ENCODE measurements at regions not wholly inside any gene's neighbourhood (a gene's known extent, or its start where the extent isn't known, plus 50 kb on each side); places are given as distances from the start of the nearest gene placed in this dataset.
"Not testable (repeated sequence)": the region's sequence is repeated elsewhere in the genome, so short reads cannot be mapped to it uniquely, and the experiment has no call there.

- DNase-seq = no peak
Observed at GRCh38 chr1:81513796-81514354, 286.9 kb upstream of the ADGRL2 start.

DNA sequence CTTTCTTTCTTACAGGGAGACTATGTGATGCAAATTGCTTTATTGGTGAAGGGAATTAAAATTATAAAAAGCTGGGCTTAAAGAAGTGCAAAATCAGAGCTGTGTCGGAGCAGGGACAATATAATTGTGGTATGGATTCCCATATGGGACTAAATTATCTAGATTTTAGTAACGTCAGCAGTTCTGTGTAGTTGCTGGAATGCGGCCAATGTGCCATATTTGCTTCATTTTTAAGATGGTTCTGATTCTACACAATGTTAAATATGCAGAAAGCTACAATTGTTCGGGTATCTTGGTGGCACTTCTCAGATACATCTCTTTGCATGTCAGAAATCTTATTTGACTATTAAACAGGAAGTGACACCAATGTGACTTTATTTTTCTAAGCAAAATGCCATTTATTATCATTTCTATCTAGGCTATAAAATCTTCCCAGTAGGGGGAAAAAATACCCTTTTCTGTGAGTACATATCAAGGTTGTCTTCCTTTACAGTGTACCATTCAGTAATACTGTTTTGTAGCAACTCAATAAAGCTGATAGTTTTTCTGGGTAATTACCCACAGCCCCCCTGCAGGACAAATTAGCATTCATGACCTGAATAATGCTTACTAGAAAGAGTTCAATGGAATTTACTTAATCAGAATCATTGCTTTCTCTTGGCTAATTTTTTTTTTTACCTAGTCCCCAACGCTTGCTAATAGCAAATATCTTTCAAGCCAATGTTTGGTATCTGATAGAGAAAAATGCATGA is 288.3 kb upstream of the ADGRL2 start:
- DNase-seq = no peak

- DNase-seq = no peak
Observed at GRCh38 chr1:81511281-81511680, 289.5 kb upstream of the ADGRL2 start.

- no peak for DNase-seq
Observed at GRCh38 chr1:81510701-81511100, 290.0 kb upstream of the ADGRL2 start.

- DNase-seq = no peak
Observed at GRCh38 chr1:81509594-81509993, 291.1 kb upstream of the ADGRL2 start.

DNA sequence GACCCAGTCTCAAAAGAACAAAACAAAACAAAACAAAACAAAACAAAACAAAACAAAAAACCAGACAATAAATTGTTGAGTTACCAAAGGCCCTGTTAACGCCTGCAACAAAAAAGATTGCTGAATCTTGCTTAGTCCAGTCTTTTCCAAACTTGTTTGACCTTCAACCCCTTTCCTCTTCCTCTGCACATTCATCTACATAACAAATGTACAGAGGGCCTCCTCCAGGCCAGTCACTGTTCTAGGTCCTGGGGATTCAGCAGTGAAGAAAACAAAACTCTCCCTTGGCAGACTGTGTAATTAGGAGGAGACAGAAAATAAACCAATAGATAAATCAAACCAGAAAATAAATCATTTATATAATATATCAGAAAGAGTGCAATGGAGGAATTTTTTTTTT is 294.0 kb upstream of the ADGRL2 start:
- no peak for DNase-seq

DNA sequence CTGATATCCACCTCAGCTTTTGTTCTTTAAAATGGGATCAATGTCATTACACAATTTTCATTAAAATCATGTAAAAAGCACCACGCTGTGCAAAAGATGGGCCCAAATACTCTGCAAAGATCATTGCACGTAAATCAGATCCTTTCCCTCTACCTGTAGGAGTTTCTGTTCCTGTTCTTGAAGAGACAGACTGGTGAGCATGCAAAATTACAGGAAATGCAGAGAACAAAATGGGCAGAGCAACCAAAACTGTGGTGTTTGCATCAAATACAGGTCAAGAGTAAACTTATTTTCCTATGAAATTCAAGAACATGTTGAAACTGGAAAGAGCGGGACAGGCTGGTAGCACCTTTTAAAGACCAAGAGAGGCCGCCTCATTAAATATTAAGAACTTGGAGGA is 294.9 kb upstream of the ADGRL2 start:
- no peak for DNase-seq

DNA sequence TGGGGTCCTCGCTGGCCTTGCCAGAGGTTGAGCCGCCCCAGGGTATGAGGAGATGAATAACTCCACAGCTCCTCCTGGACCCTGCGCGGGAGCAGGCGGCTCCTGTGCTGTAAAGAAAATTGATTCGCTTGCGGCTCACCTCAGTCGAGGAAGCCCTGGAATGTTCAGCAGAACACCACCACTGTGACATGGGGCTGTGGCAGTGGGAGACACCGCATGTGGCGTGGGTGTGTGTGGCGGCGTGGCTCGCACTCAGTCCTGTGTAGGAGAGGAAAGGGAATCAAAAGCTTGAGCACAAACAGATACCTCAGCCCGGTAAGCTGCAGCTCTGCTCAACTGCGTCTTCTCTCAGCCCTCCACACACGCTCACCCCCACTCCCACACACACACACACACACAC is 295.9 kb upstream of the ADGRL2 start:
- DNase-seq = not testable (repeated sequence)

- not testable (repeated sequence) for DNase-seq
Observed at GRCh38 chr1:81502705-81503104, 298.0 kb upstream of the ADGRL2 start.

- not testable (repeated sequence) for DNase-seq
Observed at GRCh38 chr1:81501485-81501884, 299.2 kb upstream of the ADGRL2 start.

DNA sequence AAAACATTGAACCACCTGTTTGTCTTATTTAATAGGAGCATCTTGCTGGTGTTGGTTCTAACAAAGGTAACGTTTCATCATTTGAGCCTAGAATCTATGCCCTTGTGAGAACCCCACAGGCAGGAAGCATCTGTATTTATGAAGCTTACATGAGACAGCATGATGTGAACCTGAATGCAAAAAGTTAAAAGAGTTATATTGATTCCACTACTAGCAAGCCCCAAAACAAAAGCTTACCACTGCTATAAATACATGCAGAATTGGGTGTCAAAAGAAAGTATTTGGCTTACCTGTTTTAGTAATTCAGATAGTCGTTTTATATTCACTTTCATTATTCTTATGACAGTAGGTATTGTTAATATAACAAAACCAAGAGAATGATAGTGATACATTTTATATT is 301.2 kb upstream of the ADGRL2 start:
- no peak for DNase-seq

DNA sequence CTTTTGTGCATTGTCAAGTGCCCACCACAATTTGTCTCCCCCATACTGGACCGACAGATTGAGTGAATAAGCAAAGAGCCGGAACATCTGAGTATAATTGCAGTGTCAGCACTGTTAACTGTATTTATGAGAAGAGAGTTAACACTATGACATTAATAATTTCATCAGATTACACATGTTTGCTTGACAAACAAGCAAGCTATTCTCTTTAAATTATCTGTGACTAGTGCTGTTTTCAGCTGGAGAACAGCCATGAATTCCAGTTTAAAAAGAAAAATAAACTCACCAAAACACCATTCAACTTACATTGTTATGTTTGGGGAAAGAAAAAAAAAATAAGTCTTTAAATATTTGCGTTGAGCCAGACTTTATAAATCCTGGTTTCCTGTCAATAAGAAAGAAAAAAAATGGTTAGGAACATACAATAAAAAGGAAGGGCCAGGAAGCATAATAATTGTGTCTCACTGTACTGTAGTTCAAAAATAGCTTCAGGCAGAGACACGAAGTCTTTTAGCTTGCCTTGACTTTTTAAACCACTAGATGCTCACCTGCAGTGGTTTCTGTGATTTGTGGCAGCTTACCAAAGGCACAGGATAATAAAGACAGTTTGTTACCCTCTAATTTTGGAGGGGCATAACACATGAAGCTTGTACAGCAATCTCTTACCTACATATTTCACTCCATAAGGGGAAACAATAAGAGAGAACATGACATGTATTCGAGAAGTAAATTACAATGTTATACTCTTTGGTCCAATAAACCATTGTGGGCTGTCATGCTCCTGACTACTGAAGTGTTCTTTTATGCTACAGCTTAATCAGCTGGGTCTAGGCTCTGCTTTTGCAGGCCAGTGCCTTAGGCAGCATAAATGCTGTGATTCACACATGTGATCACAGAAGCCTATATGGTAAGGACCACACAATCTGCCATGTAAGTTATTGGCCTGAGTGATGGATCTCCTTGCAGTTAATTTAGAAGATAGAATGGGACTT is 302.0 kb upstream of the ADGRL2 start:
- no peak for DNase-seq

GRCh38 chr1:81496349-81496748 is 304.4 kb upstream of the ADGRL2 start:
- DNase-seq = no peak

- no peak for DNase-seq
Observed at GRCh38 chr1:81493102-81493869, 307.4 kb upstream of the ADGRL2 start.

DNA sequence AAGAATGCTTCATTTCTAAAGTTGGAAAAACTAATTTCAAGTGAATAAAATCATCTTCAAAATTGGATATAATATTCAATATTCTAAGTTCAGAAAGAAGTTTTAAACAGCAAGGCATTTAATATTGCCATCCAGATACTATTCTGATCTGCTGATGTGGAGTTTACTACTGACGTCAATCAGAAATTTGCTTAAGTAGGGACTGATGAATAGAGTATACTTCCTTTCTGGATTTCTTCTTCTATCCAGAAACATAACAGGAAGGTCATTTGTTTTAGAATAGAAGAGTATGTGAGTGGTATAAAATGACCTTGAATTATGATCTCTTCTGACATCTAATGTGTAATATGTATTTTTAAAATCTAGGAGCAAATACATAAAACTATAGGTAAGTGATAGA is 308.1 kb upstream of the ADGRL2 start:
- DNase-seq = no peak

DNA sequence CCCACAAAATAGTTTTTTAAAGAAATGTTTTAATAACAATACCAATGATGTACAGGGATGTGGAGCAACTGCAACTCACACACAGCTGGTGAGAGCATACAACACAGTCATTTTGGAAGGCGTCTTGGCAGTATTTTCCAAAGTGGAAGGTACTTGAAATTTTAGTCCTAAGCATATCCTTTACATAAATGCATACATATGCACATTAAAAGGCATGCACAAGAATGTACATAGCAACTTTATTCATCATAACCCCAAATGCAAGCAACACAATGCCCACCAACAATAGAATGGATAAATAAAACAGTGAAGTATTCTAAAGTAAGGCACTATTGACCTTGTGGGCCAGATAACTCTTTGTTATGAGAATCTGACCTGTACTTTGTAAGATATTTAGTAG is 310.1 kb upstream of the ADGRL2 start:
- DNase-seq = no peak

DNA sequence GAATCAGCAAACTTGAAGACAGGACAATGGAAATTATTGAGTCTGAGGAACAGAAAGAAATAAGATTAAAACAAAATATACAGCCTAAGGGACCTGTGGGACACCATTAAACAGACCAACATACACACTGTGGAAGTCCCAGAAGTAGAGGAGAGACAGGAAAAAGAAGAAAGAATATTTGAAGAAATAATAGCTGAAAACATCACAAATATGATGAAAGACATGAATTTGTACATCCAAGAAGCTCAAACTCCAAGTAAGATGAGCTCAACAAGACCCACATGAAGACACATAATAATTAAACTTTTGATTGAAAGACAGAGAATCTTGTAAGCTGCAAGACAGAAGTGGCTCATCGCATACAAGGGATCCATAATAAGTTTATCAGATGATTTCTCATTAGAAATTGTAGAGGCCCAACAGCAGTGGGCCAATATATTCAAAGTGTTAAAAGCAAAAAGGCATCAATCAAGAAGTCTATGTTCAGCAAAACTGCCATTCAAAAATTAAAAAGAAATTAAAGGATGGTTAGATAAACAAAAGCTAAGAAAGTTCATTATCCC is 311.3 kb upstream of the ADGRL2 start:
- DNase-seq = no peak

DNA sequence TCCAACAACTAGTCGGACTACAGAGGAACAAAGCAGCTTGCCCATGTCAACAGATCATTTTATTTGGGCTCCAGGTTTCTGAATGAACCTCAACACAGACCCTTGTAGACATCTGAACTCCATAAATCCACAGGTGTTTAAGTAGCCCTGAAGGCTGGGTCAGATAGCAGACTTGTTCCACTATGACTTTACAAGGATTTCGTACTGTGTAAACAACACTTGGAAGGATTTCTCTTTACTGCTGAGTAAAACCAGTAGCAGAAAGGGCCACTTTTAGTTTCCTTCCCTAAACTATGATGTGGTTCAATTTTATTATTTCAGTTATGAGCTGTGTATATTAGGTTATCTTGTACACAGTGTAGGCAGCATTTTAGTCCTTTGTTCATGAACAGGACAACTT is 316.4 kb upstream of the ADGRL2 start:
- no peak for DNase-seq

GRCh38 chr1:81478219-81478618 is 322.5 kb upstream of the ADGRL2 start:
- DNase-seq = no peak

- DNase-seq = no peak
Observed at GRCh38 chr1:81477710-81478109, 323.0 kb upstream of the ADGRL2 start.

- DNase-seq = no peak
Observed at GRCh38 chr1:81472387-81472786, 328.3 kb upstream of the ADGRL2 start.

DNA sequence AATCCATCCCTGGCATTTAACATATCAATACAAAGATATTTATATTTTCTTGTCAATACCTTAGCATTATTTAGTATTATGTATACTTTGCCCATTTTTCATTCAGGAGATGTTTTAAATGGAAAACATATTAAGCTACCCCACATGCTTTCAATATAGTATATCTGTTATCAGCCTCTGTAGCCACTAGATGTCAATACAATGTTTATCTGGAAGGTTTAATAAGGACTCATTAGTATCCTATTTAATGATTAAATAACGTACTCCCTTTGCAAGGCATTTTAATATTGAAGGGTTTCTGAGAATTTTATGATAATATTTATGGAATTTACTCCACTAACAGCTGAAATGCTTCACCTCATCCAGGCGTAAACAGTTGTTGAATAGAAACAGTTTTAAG is 329.5 kb upstream of the ADGRL2 start:
- no peak for DNase-seq

DNA sequence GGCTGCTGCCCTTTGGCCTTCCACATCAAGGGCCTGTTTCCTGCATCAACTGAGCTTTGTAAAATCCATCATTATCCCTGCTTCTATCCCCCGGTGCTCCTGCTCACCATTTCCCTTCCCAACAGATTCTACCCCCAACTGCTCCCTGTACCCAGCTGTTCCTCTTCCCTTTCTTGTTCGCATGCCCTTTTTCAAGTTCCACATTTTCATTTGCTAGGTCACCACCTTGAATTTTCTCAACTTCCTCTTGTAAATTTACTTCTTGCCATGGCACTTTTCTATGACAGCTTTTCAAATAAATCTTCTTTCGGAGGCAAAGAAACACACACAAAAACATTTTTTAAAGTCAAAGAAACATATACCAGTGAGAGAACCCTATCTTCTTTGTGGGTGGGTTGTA is 330.5 kb upstream of the ADGRL2 start:
- DNase-seq = no peak
